GM12875 (cell line): ENCODE measurements at regions not wholly inside any gene's neighbourhood (a gene's known extent, or its start where the extent isn't known, plus 50 kb on each side); places are given as distances from the start of the nearest gene placed in this dataset.

ENCODE experiments used
- H3K4me3 ChIP-seq: one replicate; pipeline ENCODE4 v1.5.1; 2011; ENCODE audit warnings: low read depth, low read length, control low read depth
- CTCF ChIP-seq: IDR thresholded peaks from 2 replicates; pipeline ENCODE4 v1.5.1; 2011; ENCODE audit warnings: low read depth, mild to moderate bottlenecking, control low read depth, inconsistent platforms, low read length, moderate library complexity, borderline replicate concordance; ENCODE audit not compliant: insufficient read depth

- no peak overlapping the region for H3K4me3 ChIP-seq
- TF ChIP-seq CTCF, result no peak
Measured at GRCh38 chr12:114473018-114473417, 67.1 kb upstream of the TBX5 start.

- no peak for TF ChIP-seq CTCF
- no peak overlapping the region for H3K4me3 ChIP-seq
Measured at GRCh38 chr12:114457620-114458019, 51.7 kb upstream of the TBX5 start.
